C4-2B (cell line): ENCODE measurements at regions not wholly inside any gene's neighbourhood (a gene's known extent, or its start where the extent isn't known, plus 50 kb on each side); places are given as distances from the start of the nearest gene placed in this dataset.

Experiments used
- ZFX ChIP-seq: fragments of 450-650 bp; IDR thresholded peaks from 2 replicates; pipeline ENCODE4 v1.6.1; 2017
- TF ChIP-seq, protein P1 (sequence below): fragments of 450-650 bp; conservative IDR thresholded peaks from 2 replicates; pipeline ENCODE4 v1.5.1; 2017; ENCODE audit warnings: mild to moderate bottlenecking

DNA sequence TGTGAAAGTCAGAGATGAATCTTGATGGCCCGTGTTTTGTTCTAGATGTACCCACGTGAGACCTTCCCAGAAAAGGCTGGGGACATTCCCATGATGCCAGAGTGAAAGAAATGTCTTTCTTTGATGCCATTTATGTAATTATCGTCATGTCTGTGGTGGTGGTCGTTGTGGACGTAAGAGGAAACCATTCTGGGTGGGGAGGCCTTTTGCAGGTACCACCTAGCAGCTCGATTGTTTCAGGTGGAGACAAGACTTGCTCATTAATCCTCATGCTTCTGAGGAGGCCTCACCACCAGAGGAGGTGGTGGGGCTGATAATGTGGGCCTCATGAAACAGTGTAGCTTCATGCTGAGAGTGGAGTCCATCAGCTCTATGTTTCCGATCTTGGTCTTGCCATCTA is 58.1 kb upstream of the USP3 start:
- TF ChIP-seq, protein P1, sequence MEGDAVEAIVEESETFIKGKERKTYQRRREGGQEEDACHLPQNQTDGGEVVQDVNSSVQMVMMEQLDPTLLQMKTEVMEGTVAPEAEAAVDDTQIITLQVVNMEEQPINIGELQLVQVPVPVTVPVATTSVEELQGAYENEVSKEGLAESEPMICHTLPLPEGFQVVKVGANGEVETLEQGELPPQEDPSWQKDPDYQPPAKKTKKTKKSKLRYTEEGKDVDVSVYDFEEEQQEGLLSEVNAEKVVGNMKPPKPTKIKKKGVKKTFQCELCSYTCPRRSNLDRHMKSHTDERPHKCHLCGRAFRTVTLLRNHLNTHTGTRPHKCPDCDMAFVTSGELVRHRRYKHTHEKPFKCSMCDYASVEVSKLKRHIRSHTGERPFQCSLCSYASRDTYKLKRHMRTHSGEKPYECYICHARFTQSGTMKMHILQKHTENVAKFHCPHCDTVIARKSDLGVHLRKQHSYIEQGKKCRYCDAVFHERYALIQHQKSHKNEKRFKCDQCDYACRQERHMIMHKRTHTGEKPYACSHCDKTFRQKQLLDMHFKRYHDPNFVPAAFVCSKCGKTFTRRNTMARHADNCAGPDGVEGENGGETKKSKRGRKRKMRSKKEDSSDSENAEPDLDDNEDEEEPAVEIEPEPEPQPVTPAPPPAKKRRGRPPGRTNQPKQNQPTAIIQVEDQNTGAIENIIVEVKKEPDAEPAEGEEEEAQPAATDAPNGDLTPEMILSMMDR: no peak
- TF ChIP-seq ZFX: no peak
